KMS-11 (cell line): ENCODE measurements at regions not wholly inside any gene's neighbourhood (a gene's known extent, or its start where the extent isn't known, plus 50 kb on each side); places are given as distances from the start of the nearest gene placed in this dataset.

ENCODE experiments used
- H2AFZ ChIP-seq: fragments of 200-600 bp; sonication (generic); 2 replicates; pipeline ENCODE4 v1.6.1; 2016; ENCODE audit warnings: antibody characterized with exemption, mixed run types, low read depth
- H3K27ac ChIP-seq: fragments of 200-600 bp; sonication (generic); 2 replicates; pipeline ENCODE4 v1.6.1; 2016; ENCODE audit warnings: mild to moderate bottlenecking, mixed run types
- H3K27me3 ChIP-seq: fragments of 200-600 bp; sonication (generic); 2 replicates; pipeline ENCODE4 v1.6.1; 2017; ENCODE audit warnings: mild to moderate bottlenecking, low read depth, mixed run types, moderate library complexity; ENCODE audit not compliant: insufficient read depth
- H3K36me3 ChIP-seq: fragments of 200-600 bp; sonication (generic); 2 replicates; pipeline ENCODE4 v1.6.1; 2017; ENCODE audit warnings: mild to moderate bottlenecking, mixed run types; ENCODE audit not compliant: insufficient read depth
- H3K4me1 ChIP-seq: fragments of 200-600 bp; sonication (generic); 2 replicates; pipeline ENCODE4 v1.6.1; 2016; ENCODE audit warnings: mild to moderate bottlenecking, low read depth, mixed run types; ENCODE audit not compliant: poor library complexity, severe bottlenecking
- H3K4me2 ChIP-seq: fragments of 200-600 bp; sonication (generic); 2 replicates; pipeline ENCODE4 v1.7.0; 2016; ENCODE audit warnings: mild to moderate bottlenecking, mixed run types
- H3K4me3 ChIP-seq: fragments of 200-600 bp; sonication (generic); IDR thresholded peaks from 2 replicates; pipeline ENCODE4 v1.6.1; 2017; ENCODE audit warnings: low read depth, low read length, mixed read lengths; ENCODE audit not compliant: insufficient read depth
- H3K79me2 ChIP-seq: fragments of 200-600 bp; sonication (generic); 2 replicates; pipeline ENCODE4 v1.6.1; 2016; ENCODE audit warnings: low read depth, mixed run types; ENCODE audit not compliant: insufficient read depth
- H3K9ac ChIP-seq: fragments of 200-600 bp; sonication (generic); 2 replicates; pipeline ENCODE4 v1.6.1; 2016; ENCODE audit warnings: mild to moderate bottlenecking, mixed run types
- H4K20me1 ChIP-seq: fragments of 200-600 bp; sonication (generic); 2 replicates; pipeline ENCODE4 v1.6.1; 2016; ENCODE audit warnings: mild to moderate bottlenecking, mixed run types; ENCODE audit not compliant: insufficient read depth
- CTCF ChIP-seq: fragments of 200-600 bp; sonication (generic); conservative IDR thresholded peaks from 2 replicates; pipeline ENCODE4 v1.6.1; 2017; ENCODE audit warnings: low read depth, mild to moderate bottlenecking, antibody characterized with exemption, low read length, moderate library complexity, mixed read lengths

GRCh38 chr6:140203661-140204147 is 829.3 kb upstream of the CITED2 start:
- no peaks in the 10 kb centered on the region for H3K27me3 ChIP-seq
- TF ChIP-seq CTCF: no peak
- H3K4me2 ChIP-seq: peak overlapping the region; percentile 16; the same call in 1 of the 2 replicates
- no peaks in the 10 kb centered on the region for H4K20me1 ChIP-seq
- no peak overlapping the region for H3K4me3 ChIP-seq
- no peak overlapping the region for H2AFZ ChIP-seq
- peaks cover 11% of the 10 kb centered on the region for H3K4me1 ChIP-seq
- H3K79me2 ChIP-seq: no peaks in the 10 kb centered on the region
- H3K9ac ChIP-seq: no peak overlapping the region
- H3K27ac ChIP-seq: no peak overlapping the region
- H3K36me3 ChIP-seq: no peaks in the 10 kb centered on the region

GRCh38 chr6:140202964-140203515 is 828.6 kb upstream of the CITED2 start:
- H3K9ac ChIP-seq: no peak overlapping the region
- no peaks in the 10 kb centered on the region for H3K27me3 ChIP-seq
- no peak overlapping the region for H3K4me3 ChIP-seq
- TF ChIP-seq CTCF: no peak
- peaks cover 11% of the 10 kb centered on the region for H3K4me1 ChIP-seq
- no peak overlapping the region for H3K27ac ChIP-seq
- H3K36me3 ChIP-seq: no peaks in the 10 kb centered on the region
- no peaks in the 10 kb centered on the region for H4K20me1 ChIP-seq
- H3K79me2 ChIP-seq: no peaks in the 10 kb centered on the region
- H3K4me2 ChIP-seq: no peak overlapping the region
- H2AFZ ChIP-seq: no peak overlapping the region

- Histone ChIP-seq H3K4me1 (peaks cover 11% of the 10 kb centered on the region), H3K27ac (no peak overlapping the region), H3K36me3 (no peaks in the 10 kb centered on the region), H3K79me2 (no peaks in the 10 kb centered on the region), H2AFZ (no peak overlapping the region), H3K4me2 (no peak overlapping the region), H3K9ac (no peak overlapping the region), H4K20me1 (no peaks in the 10 kb centered on the region), H3K27me3 (no peaks in the 10 kb centered on the region), H3K4me3 (no peak overlapping the region)
- TF ChIP-seq CTCF: no peak
These were observed 827.5 kb upstream of the CITED2 start for GRCh38 chr6:140201787-140202458.

GRCh38 chr6:140193269-140193668 is 818.8 kb upstream of the CITED2 start:
- Histone ChIP-seq H3K9ac (no peak overlapping the region), H4K20me1 (no peaks in the 10 kb centered on the region), H3K27ac (no peak overlapping the region), H2AFZ (no peak overlapping the region), H3K79me2 (no peaks in the 10 kb centered on the region), H3K27me3 (no peaks in the 10 kb centered on the region), H3K36me3 (no peaks in the 10 kb centered on the region), H3K4me2 (no peak overlapping the region), H3K4me3 (no peak overlapping the region), H3K4me1 (no peaks in the 10 kb centered on the region)
- TF ChIP-seq CTCF: no peak
